ENCODE measurements at regions not wholly inside any gene's neighbourhood (a gene's known extent, or its start where the extent isn't known, plus 50 kb on each side); places are given as distances from the start of the nearest gene placed in this dataset.

GRCh38 chr2:23123686-23124085, 261.3 kb upstream of the KLHL29 start:
- H3K27me3 ChIP-seq (ENCODE audit: low read depth, low read length): no peaks in the 10 kb centered on the region
- no peaks in the 10 kb centered on the region for H3K4me1 ChIP-seq (ENCODE audit: low read length)
- H3K27ac ChIP-seq (ENCODE audit: low read length): no peak overlapping the region
- H2AFZ ChIP-seq (ENCODE audit: low read depth, low read length): no peak overlapping the region
- H3K9ac ChIP-seq (ENCODE audit: low read length): no peak overlapping the region
- H4K20me1 ChIP-seq (ENCODE audit: insufficient read depth, low read length): no peaks in the 10 kb centered on the region
- H3K4me2 ChIP-seq (ENCODE audit: low read length): no peak overlapping the region
- no peaks in the 10 kb centered on the region for H3K36me3 ChIP-seq (replicated peaks; ENCODE audit: low read depth, low read length)
- TF ChIP-seq EZH2phosphoT487 (IDR thresholded peaks at IDR 0.05; ENCODE audit: low read depth): no peak
- TF ChIP-seq CTCF (IDR thresholded peaks at IDR 0.05; ENCODE audit: low read depth, low read length): no peak
- no peaks in the 10 kb centered on the region for H3K79me2 ChIP-seq (ENCODE audit: low read length)
- H3K4me3 ChIP-seq (ENCODE audit: low read length): no peak overlapping the region
- no peaks in the 10 kb centered on the region for H3K9me3 ChIP-seq (ENCODE audit: insufficient read depth, low read length)

- H3K4me3 ChIP-seq (ENCODE audit: low read length): no peak overlapping the region
- H3K9me3 ChIP-seq (ENCODE audit: insufficient read depth, low read length): no peaks in the 10 kb centered on the region
- H3K9ac ChIP-seq (ENCODE audit: low read length): no peak overlapping the region
- no peaks in the 10 kb centered on the region for H3K27me3 ChIP-seq (ENCODE audit: low read depth, low read length)
- no peak overlapping the region for H2AFZ ChIP-seq (ENCODE audit: low read depth, low read length)
- no peaks in the 10 kb centered on the region for H3K79me2 ChIP-seq (ENCODE audit: low read length)
- no peaks in the 10 kb centered on the region for H3K36me3 ChIP-seq (replicated peaks; ENCODE audit: low read depth, low read length)
- H4K20me1 ChIP-seq (ENCODE audit: insufficient read depth, low read length): no peaks in the 10 kb centered on the region
- no peaks in the 10 kb centered on the region for H3K4me1 ChIP-seq (ENCODE audit: low read length)
- H3K27ac ChIP-seq (ENCODE audit: low read length): no peak overlapping the region
- TF ChIP-seq CTCF (IDR thresholded peaks at IDR 0.05; ENCODE audit: low read depth, low read length): no peak
- TF ChIP-seq EZH2phosphoT487 (IDR thresholded peaks at IDR 0.05; ENCODE audit: low read depth): no peak
- no peak overlapping the region for H3K4me2 ChIP-seq (ENCODE audit: low read length)
Observed at GRCh38 chr2:23124214-23124750, 260.7 kb upstream of the KLHL29 start.

- no peak overlapping the region for H3K9ac ChIP-seq (ENCODE audit: low read length)
- H4K20me1 ChIP-seq (ENCODE audit: insufficient read depth, low read length): no peaks in the 10 kb centered on the region
- no peak overlapping the region for H3K4me3 ChIP-seq (ENCODE audit: low read length)
- no peaks in the 10 kb centered on the region for H3K79me2 ChIP-seq (ENCODE audit: low read length)
- H3K9me3 ChIP-seq (ENCODE audit: insufficient read depth, low read length): no peaks in the 10 kb centered on the region
- H3K27me3 ChIP-seq (ENCODE audit: low read depth, low read length): no peaks in the 10 kb centered on the region
- TF ChIP-seq CTCF (IDR thresholded peaks at IDR 0.05; ENCODE audit: low read depth, low read length): no peak
- TF ChIP-seq EZH2phosphoT487 (IDR thresholded peaks at IDR 0.05; ENCODE audit: low read depth): no peak
- H2AFZ ChIP-seq (ENCODE audit: low read depth, low read length): no peak overlapping the region
- no peak overlapping the region for H3K4me2 ChIP-seq (ENCODE audit: low read length)
- H3K4me1 ChIP-seq (ENCODE audit: low read length): no peaks in the 10 kb centered on the region
- H3K27ac ChIP-seq (ENCODE audit: low read length): no peak overlapping the region
- H3K36me3 ChIP-seq (replicated peaks; ENCODE audit: low read depth, low read length): no peaks in the 10 kb centered on the region
Observed at GRCh38 chr2:23127465-23127864, 257.5 kb upstream of the KLHL29 start.

- Histone ChIP-seq H3K4me2 (ENCODE audit: low read length) (no peak overlapping the region), H4K20me1 (ENCODE audit: insufficient read depth, low read length) (no peaks in the 10 kb centered on the region), H3K36me3 (replicated peaks; ENCODE audit: low read depth, low read length) (no peaks in the 10 kb centered on the region), H3K9ac (ENCODE audit: low read length) (no peak overlapping the region), H3K27me3 (ENCODE audit: low read depth, low read length) (no peaks in the 10 kb centered on the region), H3K9me3 (ENCODE audit: insufficient read depth, low read length) (no peaks in the 10 kb centered on the region), H3K27ac (ENCODE audit: low read length) (no peak overlapping the region), H3K4me1 (ENCODE audit: low read length) (no peaks in the 10 kb centered on the region), H3K4me3 (ENCODE audit: low read length) (no peak overlapping the region), H2AFZ (ENCODE audit: low read depth, low read length) (no peak overlapping the region), H3K79me2 (ENCODE audit: low read length) (no peaks in the 10 kb centered on the region)
- TF ChIP-seq CTCF (IDR thresholded peaks at IDR 0.05; ENCODE audit: low read depth, low read length) (no peak), EZH2phosphoT487 (IDR thresholded peaks at IDR 0.05; ENCODE audit: low read depth) (no peak)
Observed at GRCh38 chr2:23128684-23129292, 256.2 kb upstream of the KLHL29 start.
